A549 (cell line): ENCODE measurements at regions not wholly inside any gene's neighbourhood (a gene's known extent, or its start where the extent isn't known, plus 50 kb on each side); places are given as distances from the start of the nearest gene placed in this dataset.

Source experiments
- CBX2 ChIP-seq: fragments of 200-600 bp; sonication (generic); IDR thresholded peaks from 2 replicates; pipeline ENCODE4 v1.6.1; 2016; ENCODE audit warnings: low read depth, mild to moderate bottlenecking, borderline replicate concordance
- CBX8 ChIP-seq: fragments of 200-600 bp; sonication (generic); IDR thresholded peaks from 2 replicates; pipeline ENCODE4 v1.6.1; 2016
- CTCF ChIP-seq: fragments of >200 bp; sonication (Bioruptor Twin); formaldehyde crosslinking; IDR thresholded peaks from 3 replicates; pipeline ENCODE4 v1.5.1; 2016
- EP300 ChIP-seq, 2 experiments: fragments of >200 bp; sonication (Bioruptor Twin); formaldehyde crosslinking; IDR thresholded peaks; 2 replicates in 1 of 2; 3 replicates in 1 of 2; pipeline ENCODE4 v1.6.1; 2016 to 2017
- HMGXB4 ChIP-seq: fragments of 250-450 bp; sonication (Bioruptor Pico); IDR thresholded peaks from 2 replicates; pipeline ENCODE4 v1.5.0; 2021; ENCODE audit warnings: mild to moderate bottlenecking, moderate library complexity, borderline replicate concordance
- HOXA7 ChIP-seq: fragments of 250-450 bp; sonication (Bioruptor Pico); IDR thresholded peaks from 2 replicates; pipeline ENCODE4 v1.5.0; 2020; ENCODE audit warnings: mild to moderate bottlenecking, moderate library complexity
- MYC ChIP-seq: IDR thresholded peaks from 2 replicates; pipeline ENCODE4 v1.6.1; 2012; ENCODE audit warnings: mild to moderate bottlenecking, inconsistent platforms, low read length, improper control_type of control experiment, borderline replicate concordance
- POLR2A ChIP-seq: IDR thresholded peaks from 2 replicates; pipeline ENCODE4 v1.6.1; 2012; ENCODE audit warnings: mild to moderate bottlenecking, low read length
- POLR2AphosphoS2 ChIP-seq: conservative IDR thresholded peaks from 2 replicates; pipeline ENCODE4 v1.6.1; 2012; ENCODE audit warnings: low read length, improper control_type of control experiment, inconsistent platforms
- REST ChIP-seq: fragments of 200-600 bp; sonication (generic); IDR thresholded peaks from 2 replicates; pipeline ENCODE4 v1.6.1; 2016; ENCODE audit warnings: antibody characterized with exemption, mild to moderate bottlenecking, moderate library complexity
- SMC3 ChIP-seq: fragments of >200 bp; sonication (Bioruptor Twin); formaldehyde crosslinking; IDR thresholded peaks from 3 replicates; pipeline ENCODE4 v1.6.1; 2018; ENCODE audit warnings: inconsistent platforms

- TF ChIP-seq CTCF = no peak
- no peak for TF ChIP-seq CBX8
- TF ChIP-seq CBX2 = no peak
- no peak for TF ChIP-seq HMGXB4
- no peak for TF ChIP-seq EP300 (IDR thresholded peaks at IDR 0.05)
- no peak for TF ChIP-seq POLR2A
- no peak for TF ChIP-seq MYC
- no peak for TF ChIP-seq POLR2AphosphoS2
- TF ChIP-seq SMC3 = no peak
- TF ChIP-seq REST = no peak
- TF ChIP-seq HOXA7 = no peak
Observed at GRCh38 chr11:106275151-106275550, 197.7 kb downstream of the AASDHPPT start.
